K562 (cell line): ENCODE measurements at regions not wholly inside any gene's neighbourhood (a gene's known extent, or its start where the extent isn't known, plus 50 kb on each side); places are given as distances from the start of the nearest gene placed in this dataset.

Experiments used
- BHLHE40 ChIP-seq: IDR thresholded peaks from 2 replicates; pipeline ENCODE4 v1.6.1; 2011; ENCODE audit warnings: low read length, improper control_type of control experiment
- CREM ChIP-seq: IDR thresholded peaks from 2 replicates; pipeline ENCODE4 v1.6.1; 2014; ENCODE audit warnings: antibody characterized with exemption, low read depth
- EZH2 ChIP-seq: IDR thresholded peaks from 2 replicates; pipeline ENCODE4 v1.6.1; 2012; ENCODE audit warnings: low read depth, mild to moderate bottlenecking, inconsistent platforms, low read length, borderline replicate concordance
- HDAC8 ChIP-seq: fragments of 450-650 bp; IDR thresholded peaks from 2 replicates; pipeline ENCODE4 v1.6.1; 2016; ENCODE audit warnings: mild to moderate bottlenecking, missing genetic modification characterization, moderate library complexity, missing compliant biosample characterization
- POLR2AphosphoS5 ChIP-seq: IDR thresholded peaks from 2 replicates; pipeline ENCODE4 v1.6.1; 2011; ENCODE audit warnings: mild to moderate bottlenecking, low read depth, low read length, moderate library complexity; ENCODE audit not compliant: control insufficient read depth, insufficient read depth
- SP1 ChIP-seq: sonication (generic); formaldehyde crosslinking; IDR thresholded peaks from 2 replicates; pipeline ENCODE4 v1.8.1; 2022; ENCODE audit warnings: mild to moderate bottlenecking, missing genetic modification reagents
- STAT6 ChIP-seq: sonication (generic); formaldehyde crosslinking; IDR thresholded peaks from 2 replicates; pipeline ENCODE4 v1.8.1; 2023; ENCODE audit warnings: mild to moderate bottlenecking, missing genetic modification reagents
- ZFP1 ChIP-seq: fragments of 450-650 bp; formaldehyde crosslinking; IDR thresholded peaks from 2 replicates; pipeline ENCODE4 v1.4.0; 2020; ENCODE audit warnings: mild to moderate bottlenecking, mixed read lengths
- ZNF79 ChIP-seq: fragments of 250-450 bp; sonication (Bioruptor Pico); IDR thresholded peaks from 2 replicates; pipeline ENCODE4 v1.4.0; 2020; ENCODE audit warnings: low read depth, mild to moderate bottlenecking, moderate library complexity
- TF ChIP-seq, protein P1 (sequence below): sonication (generic); formaldehyde crosslinking; IDR thresholded peaks from 2 replicates; pipeline ENCODE4 v1.8.0; 2022; ENCODE audit warnings: mild to moderate bottlenecking, missing genetic modification reagents, borderline replicate concordance
- TF ChIP-seq, protein P2 (sequence below), 2 experiments: fragments of 450-650 bp in 1 of 2; sonication (generic) in 1 of 2; formaldehyde crosslinking in 1 of 2; IDR thresholded peaks in 1 of 2; conservative IDR thresholded peaks in 1 of 2; 2 replicates each; pipeline versions ENCODE4 v1.6.1 to v1.8.1; 2016 to 2023; ENCODE audit warnings: mild to moderate bottlenecking in 2 of 2, moderate library complexity in 2 of 2, inconsistent platforms in 1 of 2, missing genetic modification reagents in 1 of 2

DNA sequence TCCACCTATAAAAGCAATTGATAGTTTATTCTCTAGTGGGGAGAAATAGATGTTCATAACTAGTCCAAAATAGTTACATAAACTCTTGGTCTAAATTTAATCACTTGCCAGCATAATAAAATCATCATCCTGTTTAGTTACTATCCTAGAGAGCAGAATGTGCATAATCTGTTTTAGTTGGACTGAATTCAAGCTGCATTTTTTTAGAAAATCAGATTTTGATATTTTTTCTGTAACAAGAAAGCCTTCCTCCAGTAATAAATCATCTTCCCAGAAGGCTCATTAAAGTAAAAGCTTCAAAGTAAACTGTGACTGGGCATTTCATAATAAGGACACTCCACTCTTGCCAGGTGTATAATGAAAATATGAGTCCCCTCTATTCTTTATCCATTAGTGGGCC lies 453.1 kb downstream of the TRAM1L1 start:
- TF ChIP-seq STAT6 (CRISPR knock-in tag) (no peak), SP1 (CRISPR knock-in tag) (no peak), ZNF79 (CRISPR knock-in tag) (no peak), BHLHE40 (no peak), EZH2 (no peak), ZFP1 (CRISPR knock-in tag) (no peak), CREM (no peak), HDAC8 (tag) (no peak), POLR2AphosphoS5 (no peak)
- TF ChIP-seq, protein P1, sequence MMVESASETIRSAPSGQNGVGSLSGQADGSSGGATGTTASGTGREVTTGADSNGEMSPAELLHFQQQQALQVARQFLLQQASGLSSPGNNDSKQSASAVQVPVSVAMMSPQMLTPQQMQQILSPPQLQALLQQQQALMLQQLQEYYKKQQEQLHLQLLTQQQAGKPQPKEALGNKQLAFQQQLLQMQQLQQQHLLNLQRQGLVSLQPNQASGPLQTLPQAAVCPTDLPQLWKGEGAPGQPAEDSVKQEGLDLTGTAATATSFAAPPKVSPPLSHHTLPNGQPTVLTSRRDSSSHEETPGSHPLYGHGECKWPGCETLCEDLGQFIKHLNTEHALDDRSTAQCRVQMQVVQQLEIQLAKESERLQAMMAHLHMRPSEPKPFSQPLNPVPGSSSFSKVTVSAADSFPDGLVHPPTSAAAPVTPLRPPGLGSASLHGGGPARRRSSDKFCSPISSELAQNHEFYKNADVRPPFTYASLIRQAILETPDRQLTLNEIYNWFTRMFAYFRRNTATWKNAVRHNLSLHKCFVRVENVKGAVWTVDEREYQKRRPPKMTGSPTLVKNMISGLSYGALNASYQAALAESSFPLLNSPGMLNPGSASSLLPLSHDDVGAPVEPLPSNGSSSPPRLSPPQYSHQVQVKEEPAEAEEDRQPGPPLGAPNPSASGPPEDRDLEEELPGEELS (CRISPR knock-in tag), result no peak
- TF ChIP-seq, protein P2, sequence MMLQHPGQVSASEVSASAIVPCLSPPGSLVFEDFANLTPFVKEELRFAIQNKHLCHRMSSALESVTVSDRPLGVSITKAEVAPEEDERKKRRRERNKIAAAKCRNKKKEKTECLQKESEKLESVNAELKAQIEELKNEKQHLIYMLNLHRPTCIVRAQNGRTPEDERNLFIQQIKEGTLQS (IDR thresholded peaks at IDR 0.05), result no peak
- TF ChIP-seq, protein P2 (CRISPR knock-in tag; conservative IDR thresholded peaks at IDR 0.05), result no peak
